ENCODE measurements at regions not wholly inside any gene's neighbourhood (a gene's known extent, or its start where the extent isn't known, plus 50 kb on each side); places are given as distances from the start of the nearest gene placed in this dataset.

- TF ChIP-seq POLR2AphosphoS5 (IDR thresholded peaks at IDR 0.05) (no peak), CTCF (IDR thresholded peaks at IDR 0.05) (no peak)
Observed at GRCh38 chr6:106733386-106733785, 104.0 kb downstream of the QRSL1 start.

Data from prostate gland (tissue), 2 donors.